ENCODE measurements at regions not wholly inside any gene's neighbourhood (a gene's known extent, or its start where the extent isn't known, plus 50 kb on each side); places are given as distances from the start of the nearest gene placed in this dataset.
"Not testable (repeated sequence)": the region's sequence is repeated elsewhere in the genome, so short reads cannot be mapped to it uniquely, and the experiment has no call there.

- ChIA-PET CTCF (no interaction called here), POLR2A (no interaction called here)
- Histone ChIP-seq H3K9me3 (ENCODE audit: control insufficient read depth in 2 of 3, low read length in 3 of 3) (no peaks in the 10 kb centered on the region), H3K27me3 (ENCODE audit: control insufficient read depth in 2 of 2, insufficient read depth in 2 of 2, low read length in 2 of 2) (no peaks in the 10 kb centered on the region), H3K36me3 (ENCODE audit: control insufficient read depth in 2 of 3, insufficient read depth in 3 of 3, low read length in 3 of 3) (no peaks in the 10 kb centered on the region), H3K27ac (ENCODE audit: low read depth, low read length) (no peak overlapping the region), H3K4me3 (ENCODE audit: low read length) (no peak overlapping the region), H3K4me1 (ENCODE audit: control insufficient read depth in 2 of 2, insufficient read depth in 2 of 2, low read length in 2 of 2) (no peaks in the 10 kb centered on the region)
- intact Hi-C loops (cut with micrococcal nuclease): no loop called here
- no peaks in the 10 kb centered on the region for H3K36me3 Mint-ChIP-seq
- H3K27ac Mint-ChIP-seq: no peak overlapping the region
- ATAC-seq (no peak), DNase-seq (no peak)
- H3K27me3 Mint-ChIP-seq: no peaks in the 10 kb centered on the region
- no peak overlapping the region for H3K4me3 Mint-ChIP-seq
- peaks cover 0 to 2% (median 0%) of the 10 kb centered on the region in 7 donors for H3K4me1 Mint-ChIP-seq
- H3K9me3 Mint-ChIP-seq: peaks cover 0 to 6% (median 0%) of the 10 kb centered on the region in 11 donors
These were observed 137.2 kb downstream of the MMUT start for GRCh38 chr6:49325891-49326290.

- POLR2A ChIA-PET: no interaction called here
- H3K27me3 ChIP-seq (ENCODE audit: control insufficient read depth in 2 of 2, insufficient read depth in 2 of 2, low read length in 2 of 2): no peaks in the 10 kb centered on the region
These were observed 140.2 kb downstream of the MMUT start for GRCh38 chr6:49322861-49323260.

GRCh38 chr6:49321561-49322072, 141.4 kb downstream of the MMUT start:
- Mint-ChIP-seq H3K9me3 (peaks cover 0 to 10% (median 1%) of the 10 kb centered on the region in 11 donors), H3K4me3 (no peak overlapping the region), H3K4me1 (peaks cover 0 to 2% (median 0%) of the 10 kb centered on the region in 7 donors), H3K27me3 (no peaks in the 10 kb centered on the region), H3K27ac (no peak overlapping the region), H3K36me3 (no peaks in the 10 kb centered on the region)
- no peaks in the 10 kb centered on the region for H3K9me3 ChIP-seq (ENCODE audit: control insufficient read depth in 2 of 3, low read length in 3 of 3)
- ATAC-seq (no peak), DNase-seq (no peak)
- ChIA-PET POLR2A (no interaction called here), CTCF (no interaction called here)
- no peaks in the 10 kb centered on the region for H3K36me3 ChIP-seq (ENCODE audit: control insufficient read depth in 2 of 3, insufficient read depth in 3 of 3, low read length in 3 of 3)
- no peak overlapping the region for H3K4me3 ChIP-seq (ENCODE audit: low read length)
- no peaks in the 10 kb centered on the region for H3K27me3 ChIP-seq (ENCODE audit: control insufficient read depth in 2 of 2, insufficient read depth in 2 of 2, low read length in 2 of 2)
- H3K27ac ChIP-seq (ENCODE audit: low read depth, low read length): no peak overlapping the region
- intact Hi-C loops (cut with micrococcal nuclease): no loop called here
- no peaks in the 10 kb centered on the region for H3K4me1 ChIP-seq (ENCODE audit: control insufficient read depth in 2 of 2, insufficient read depth in 2 of 2, low read length in 2 of 2)

More at GRCh38 chr6:49322861-49323260, 140.2 kb downstream of the MMUT start:
- Histone ChIP-seq H3K4me3 (ENCODE audit: low read length) (no peak overlapping the region), H3K4me1 (ENCODE audit: control insufficient read depth in 2 of 2, insufficient read depth in 2 of 2, low read length in 2 of 2) (no peaks in the 10 kb centered on the region), H3K27ac (ENCODE audit: low read depth, low read length) (no peak overlapping the region), H3K9me3 (ENCODE audit: control insufficient read depth in 2 of 3, low read length in 3 of 3) (no peaks in the 10 kb centered on the region), H3K36me3 (ENCODE audit: control insufficient read depth in 2 of 3, insufficient read depth in 3 of 3, low read length in 3 of 3) (no peaks in the 10 kb centered on the region)
- DNase-seq: no peak
- Mint-ChIP-seq H3K36me3 (no peaks in the 10 kb centered on the region), H3K4me1 (peaks cover 0 to 2% (median 0%) of the 10 kb centered on the region in 7 donors), H3K27ac (no peak overlapping the region), H3K4me3 (no peak overlapping the region), H3K27me3 (no peaks in the 10 kb centered on the region), H3K9me3 (peaks cover 0 to 6% (median 1%) of the 10 kb centered on the region in 11 donors)
- CTCF ChIA-PET: no interaction called here
- ATAC-seq: no peak
- intact Hi-C loops (cut with micrococcal nuclease): no loop called here

GRCh38 chr6:49305010-49305409, 158.0 kb downstream of the MMUT start:
- H3K4me1 ChIP-seq (ENCODE audit: control insufficient read depth in 2 of 2, insufficient read depth in 2 of 2, low read length in 2 of 2): no peaks in the 10 kb centered on the region
- no peak overlapping the region for H3K27ac Mint-ChIP-seq
- no peaks in the 10 kb centered on the region for H3K9me3 ChIP-seq (ENCODE audit: control insufficient read depth in 2 of 3, low read length in 3 of 3)
- POLR2A ChIA-PET: no interaction called here
- no peaks in the 10 kb centered on the region for H3K27me3 ChIP-seq (ENCODE audit: control insufficient read depth in 2 of 2, insufficient read depth in 2 of 2, low read length in 2 of 2)
- CTCF ChIA-PET: no interaction called here
- intact Hi-C loops (cut with micrococcal nuclease): no loop called here
- no peaks in the 10 kb centered on the region for H3K36me3 ChIP-seq (ENCODE audit: control insufficient read depth in 2 of 3, insufficient read depth in 3 of 3, low read length in 3 of 3)
- ATAC-seq (no peak), DNase-seq (no peak)
- peaks cover 0 to 13% (median 0%) of the 10 kb centered on the region in 11 donors for H3K9me3 Mint-ChIP-seq
- H3K4me3 Mint-ChIP-seq: no peak overlapping the region
- H3K27ac ChIP-seq (ENCODE audit: low read depth, low read length): no peak overlapping the region
- no peaks in the 10 kb centered on the region for H3K36me3 Mint-ChIP-seq
- H3K27me3 Mint-ChIP-seq: no peaks in the 10 kb centered on the region
- H3K4me3 ChIP-seq (ENCODE audit: low read length): no peak overlapping the region
- H3K4me1 Mint-ChIP-seq: no peaks in the 10 kb centered on the region

- CTCF ChIA-PET; H3K27me3 ChIP-seq (ENCODE audit: control insufficient read depth in 2 of 2, insufficient read depth in 2 of 2, low read length in 2 of 2); POLR2A ChIA-PET; H3K36me3 ChIP-seq (ENCODE audit: control insufficient read depth in 2 of 3, insufficient read depth in 3 of 3, low read length in 3 of 3); H3K27me3 Mint-ChIP-seq; H3K4me3 Mint-ChIP-seq; H3K36me3 Mint-ChIP-seq; H3K4me3 ChIP-seq (ENCODE audit: low read length); intact Hi-C loops (cut with micrococcal nuclease); H3K9me3 ChIP-seq (ENCODE audit: control insufficient read depth in 2 of 3, low read length in 3 of 3); H3K4me1 ChIP-seq (ENCODE audit: control insufficient read depth in 2 of 2, insufficient read depth in 2 of 2, low read length in 2 of 2); DNase-seq; H3K4me1 Mint-ChIP-seq; H3K27ac ChIP-seq (ENCODE audit: low read depth, low read length); ATAC-seq: not testable (repeated sequence)
- Mint-ChIP-seq H3K9me3 (peaks cover 0 to 13% (median 0%) of the 10 kb centered on the region in 11 donors), H3K27ac (peak overlapping the region in 1 of 9 donors; percentile 40)
These were observed 158.7 kb downstream of the MMUT start for GRCh38 chr6:49304393-49304792.

GRCh38 chr6:49300911-49301310, 162.1 kb downstream of the MMUT start:
- no peaks in the 10 kb centered on the region for H3K36me3 ChIP-seq (ENCODE audit: control insufficient read depth in 2 of 3, insufficient read depth in 3 of 3, low read length in 3 of 3)
- intact Hi-C loops (cut with micrococcal nuclease): no loop called here
- CTCF ChIA-PET: no interaction called here
- no peaks in the 10 kb centered on the region for H3K4me1 ChIP-seq (ENCODE audit: control insufficient read depth in 2 of 2, insufficient read depth in 2 of 2, low read length in 2 of 2)
- H3K27me3 ChIP-seq (ENCODE audit: control insufficient read depth in 2 of 2, insufficient read depth in 2 of 2, low read length in 2 of 2): no peaks in the 10 kb centered on the region
- no peaks in the 10 kb centered on the region for H3K9me3 ChIP-seq (ENCODE audit: control insufficient read depth in 2 of 3, low read length in 3 of 3)
- H3K4me3 Mint-ChIP-seq: no peak overlapping the region
- no peak overlapping the region for H3K27ac ChIP-seq (ENCODE audit: low read depth, low read length)
- no peak overlapping the region for H3K27ac Mint-ChIP-seq
- POLR2A ChIA-PET: no interaction called here
- no peaks in the 10 kb centered on the region for H3K27me3 Mint-ChIP-seq
- no peak for DNase-seq
- no peaks in the 10 kb centered on the region for H3K4me1 Mint-ChIP-seq
- peaks cover 0 to 13% (median 2%) of the 10 kb centered on the region in 11 donors for H3K9me3 Mint-ChIP-seq
- H3K4me3 ChIP-seq (ENCODE audit: low read length): no peak overlapping the region
- no peaks in the 10 kb centered on the region for H3K36me3 Mint-ChIP-seq
- ATAC-seq: no peak

GRCh38 chr6:49300443-49300842, 162.6 kb downstream of the MMUT start:
- Histone ChIP-seq H3K27me3 (ENCODE audit: control insufficient read depth in 2 of 2, insufficient read depth in 2 of 2, low read length in 2 of 2) (no peaks in the 10 kb centered on the region), H3K9me3 (ENCODE audit: control insufficient read depth in 2 of 3, low read length in 3 of 3) (no peaks in the 10 kb centered on the region), H3K4me3 (ENCODE audit: low read length) (no peak overlapping the region), H3K27ac (ENCODE audit: low read depth, low read length) (no peak overlapping the region), H3K4me1 (ENCODE audit: control insufficient read depth in 2 of 2, insufficient read depth in 2 of 2, low read length in 2 of 2) (no peaks in the 10 kb centered on the region), H3K36me3 (ENCODE audit: control insufficient read depth in 2 of 3, insufficient read depth in 3 of 3, low read length in 3 of 3) (no peaks in the 10 kb centered on the region)
- H3K27ac Mint-ChIP-seq: no peak overlapping the region
- H3K9me3 Mint-ChIP-seq: peaks cover 0 to 13% (median 2%) of the 10 kb centered on the region in 11 donors
- DNase-seq (no peak), ATAC-seq (no peak)
- POLR2A ChIA-PET: no interaction called here
- no peaks in the 10 kb centered on the region for H3K36me3 Mint-ChIP-seq
- CTCF ChIA-PET: no interaction called here
- H3K4me1 Mint-ChIP-seq: no peaks in the 10 kb centered on the region
- intact Hi-C loops (cut with micrococcal nuclease): no loop called here
- H3K27me3 Mint-ChIP-seq: no peaks in the 10 kb centered on the region
- H3K4me3 Mint-ChIP-seq: no peak overlapping the region
